SU-DHL-6 (cell line): ENCODE measurements at regions not wholly inside any gene's neighbourhood (a gene's known extent, or its start where the extent isn't known, plus 50 kb on each side); places are given as distances from the start of the nearest gene placed in this dataset.

ENCODE experiments used
- CTCF ChIP-seq: fragments of 200-600 bp; sonication (generic); IDR thresholded peaks from one replicate; pipeline ENCODE4 v1.5.1; 2017; ENCODE audit warnings: antibody characterized with exemption, mild to moderate bottlenecking, low read length, moderate library complexity; ENCODE audit not compliant: insufficient read depth, poor library complexity, severe bottlenecking
- EZH2phosphoT487 ChIP-seq: fragments of 200-600 bp; sonication (generic), shearing (Covaris generic); conservative IDR thresholded peaks from 2 replicates; pipeline ENCODE4 v1.6.1; 2018; ENCODE audit warnings: mild to moderate bottlenecking, antibody characterized with exemption, low read length, moderate library complexity, mixed read lengths

- TF ChIP-seq CTCF (no peak), EZH2phosphoT487 (no peak)
Measured at GRCh38 chr9:13367784-13368183, 88.3 kb upstream of the MPDZ start.
